K562 (cell line): ENCODE measurements at regions not wholly inside any gene's neighbourhood (a gene's known extent, or its start where the extent isn't known, plus 50 kb on each side); places are given as distances from the start of the nearest gene placed in this dataset.

ENCODE experiments used
- ATAC-seq: fragments of 200-7000 bp; cut with Tn5 transposase; 3 replicates; pipeline ENCODE4 v1.9.1; 2020; ENCODE audit warnings: moderate library complexity
- BruUV-seq: library from RNA; stranded (reverse); fragments of 400-500 nt; replicated peaks from 2 replicates; lab custom pipeline; 2021; lab: Mats Ljungman, UMichigan
- CTCF ChIA-PET: fragments of 300-600 bp; formaldehyde crosslinking; extraction: SDS; loops from one replicate; lab custom pipeline; 2021; ENCODE audit warnings: low intra/inter-chr PET ratio; lab: Yijun Ruan, JAX
- POLR2A ChIA-PET: fragments of 300-600, 350-650 bp; sonication (Branson Sonifier 250); formaldehyde crosslinking; extraction: SDS; loops from one replicate; lab custom pipeline; 2021; ENCODE audit warnings: antibody characterized with exemption, inconsistent platforms; lab: Yijun Ruan, JAX
- DNase-seq, 4 experiments: peaks; one replicate each; pipeline versions ENCODE4 v3.0.0 to v3.0.0-alpha.2; 2011 to 2018; ENCODE audit warnings: low spot score in 3 of 4, mixed read lengths in 3 of 4; ENCODE audit errors: extremely low read depth in 1 of 4
- FAIRE-seq: peaks from 2 replicates; lab custom pipeline; 2011; peaks lifted over from hg19 to GRCh38; lab: Jason Lieb, UNC
- H2AFZ ChIP-seq: 2 replicates; pipeline ENCODE4 v1.6.0; 2011; ENCODE audit warnings: low read depth, low read length, control low read depth, inconsistent platforms
- H3K27ac ChIP-seq: fragments of 200-600 bp; 3 replicates; pipeline ENCODE4 v1.8.0; 2011; ENCODE audit warnings: low read depth, mild to moderate bottlenecking, control low read depth, inconsistent platforms, low read length, moderate library complexity, mixed read lengths; ENCODE audit errors: extremely low read depth
- H3K27me3 ChIP-seq, 2 experiments: fragments of 300-600 bp in 1 of 2; 2 replicates in 1 of 2; 3 replicates in 1 of 2; pipeline versions ENCODE4 v1.6.0 to v1.8.0; 2011; ENCODE audit warnings: inconsistent platforms in 2 of 2, low read length in 2 of 2, mild to moderate bottlenecking in 1 of 2, mixed read lengths in 1 of 2, moderate library complexity in 1 of 2; ENCODE audit not compliant: control insufficient read depth in 2 of 2, insufficient read depth in 2 of 2
- H3K36me3 ChIP-seq: fragments of 300-600 bp; 3 replicates; pipeline ENCODE4 v1.8.0; 2011; ENCODE audit warnings: mild to moderate bottlenecking, low read length, inconsistent platforms; ENCODE audit not compliant: control insufficient read depth, insufficient read depth
- H3K4me1 ChIP-seq, 2 experiments: fragments of 200-600 bp in 1 of 2; replicated peaks in 1 of 2; 2 replicates in 1 of 2; 3 replicates in 1 of 2; pipeline versions ENCODE4 v1.5.1 to v1.8.0; 2011; ENCODE audit warnings: inconsistent platforms in 2 of 2, low read length in 2 of 2, mild to moderate bottlenecking in 1 of 2, mixed read lengths in 1 of 2, moderate library complexity in 1 of 2; ENCODE audit not compliant: control insufficient read depth in 2 of 2, insufficient read depth in 2 of 2
- H3K4me2 ChIP-seq: 2 replicates; pipeline ENCODE4 v1.6.1; 2011; ENCODE audit warnings: low read length, control low read depth, inconsistent platforms, mixed read lengths; ENCODE audit not compliant: insufficient read depth
- H3K4me3 ChIP-seq: fragments of 200-600 bp; sonication (generic), shearing (Covaris generic); 2 replicates; pipeline ENCODE4 v1.5.1; 2016; ENCODE audit warnings: control low read depth, inconsistent platforms
- H3K79me2 ChIP-seq: fragments of 200-600 bp; 3 replicates; pipeline ENCODE4 v1.8.0; 2011; ENCODE audit warnings: low read length, inconsistent platforms; ENCODE audit not compliant: control insufficient read depth, insufficient read depth
- H3K9ac ChIP-seq, 2 experiments: 2 replicates each; pipeline versions ENCODE4 v1.6.0 to v1.6.1; 2011; ENCODE audit warnings: low read depth in 2 of 2, low read length in 2 of 2, control low read depth in 1 of 2, inconsistent platforms in 1 of 2, mild to moderate bottlenecking in 1 of 2, mixed read lengths in 1 of 2; ENCODE audit not compliant: insufficient read depth in 1 of 2
- H3K9me1 ChIP-seq: one replicate; pipeline ENCODE4 v1.6.0; 2011; ENCODE audit warnings: inconsistent platforms, mild to moderate bottlenecking, low read length, moderate library complexity; ENCODE audit not compliant: control insufficient read depth, insufficient read depth
- H3K9me3 ChIP-seq: replicated peaks from 2 replicates; pipeline ENCODE4 v1.5.1; 2011; ENCODE audit warnings: low read depth, low read length, inconsistent platforms; ENCODE audit not compliant: control insufficient read depth, insufficient read depth
- H4K20me1 ChIP-seq: replicated peaks from 2 replicates; pipeline ENCODE4 v1.6.1; 2011; ENCODE audit warnings: low read length, inconsistent platforms, mixed read lengths; ENCODE audit not compliant: control insufficient read depth, insufficient read depth
- DLX4 ChIP-seq: fragments of 250-450 bp; sonication (Bioruptor Pico); IDR thresholded peaks from 2 replicates; pipeline ENCODE4 v1.6.1; 2021; ENCODE audit warnings: mild to moderate bottlenecking
- FIP1L1 ChIP-seq: fragments of 200-400 bp; formaldehyde crosslinking; IDR thresholded peaks from 2 replicates; pipeline ENCODE4 v1.6.1; 2018; ENCODE audit warnings: mild to moderate bottlenecking, low read depth, low read length; ENCODE audit not compliant: poor library complexity, severe bottlenecking
- FOXJ2 ChIP-seq: fragments of 200-800 bp; sonication (Bioruptor generic); IDR thresholded peaks from 2 replicates; pipeline ENCODE4 v1.6.1; 2016; ENCODE audit warnings: missing genetic modification characterization, missing compliant biosample characterization
- MAFF ChIP-seq: IDR thresholded peaks from 2 replicates; pipeline ENCODE4 v1.6.1; 2012; ENCODE audit warnings: low read length, improper control_type of control experiment
- MECOM ChIP-seq: fragments of 250-450 bp; sonication (Bioruptor Pico); IDR thresholded peaks from 2 replicates; pipeline ENCODE4 v1.8.0; 2022; ENCODE audit warnings: inconsistent platforms
- MXD1 ChIP-seq: fragments of 250-450 bp; sonication (Bioruptor Pico); IDR thresholded peaks from 2 replicates; pipeline ENCODE4 v1.8.0; 2021; ENCODE audit warnings: borderline replicate concordance, mild to moderate bottlenecking, moderate library complexity; ENCODE audit not compliant: poor library complexity, severe bottlenecking
- NCOA1 ChIP-seq: fragments of 450-650 bp; IDR thresholded peaks from 2 replicates; pipeline ENCODE4 v1.6.1; 2016; ENCODE audit warnings: low read depth
- RBBP5 ChIP-seq: fragments of 200-600 bp; sonication (generic); IDR thresholded peaks from 2 replicates; pipeline ENCODE4 v1.6.1; 2012; ENCODE audit warnings: borderline replicate concordance, mild to moderate bottlenecking, low read length, control low read depth, inconsistent platforms; ENCODE audit not compliant: insufficient read depth, poor library complexity, severe bottlenecking
- SP2 ChIP-seq: IDR thresholded peaks from 2 replicates; pipeline ENCODE4 v1.6.1; 2011; ENCODE audit warnings: mild to moderate bottlenecking, low read depth, low read length, moderate library complexity; ENCODE audit not compliant: poor library complexity, severe bottlenecking; ENCODE audit errors: extremely low read depth
- TOE1 ChIP-seq, 2 experiments: fragments of 450-650 bp in 1 of 2; sonication (generic) in 1 of 2; formaldehyde crosslinking in 1 of 2; IDR thresholded peaks; 2 replicates each; pipeline versions ENCODE4 v1.7.1 to v1.8.0; 2016 to 2022; ENCODE audit warnings: borderline replicate concordance in 2 of 2, mild to moderate bottlenecking in 2 of 2, antibody characterized with exemption in 1 of 2, inconsistent platforms in 1 of 2, low read depth in 1 of 2, missing genetic modification reagents in 1 of 2, moderate library complexity in 1 of 2
- ZNF165 ChIP-seq: fragments of 250-450 bp; sonication (Bioruptor Pico); IDR thresholded peaks from 2 replicates; pipeline ENCODE4 v1.4.0; 2020; ENCODE audit warnings: borderline replicate concordance
- ZNF174 ChIP-seq: fragments of 250-450 bp; sonication (Bioruptor Pico); IDR thresholded peaks from 2 replicates; pipeline ENCODE4 v1.4.0; 2020; ENCODE audit warnings: mild to moderate bottlenecking
- ZNF589 ChIP-seq: fragments of 200-800 bp; sonication (Bioruptor generic); IDR thresholded peaks from 2 replicates; pipeline ENCODE4 v1.6.1; 2016; ENCODE audit warnings: low read depth, missing genetic modification characterization, missing compliant biosample characterization
- WGBS: fragments of 100-300 bp; shearing (Covaris generic); methylation state at CpG from one replicate; pipeline ENCODE4 v1.1.6; 2016; ENCODE audit warnings: low coverage, mixed read lengths; ENCODE audit not compliant: insufficient coverage; ENCODE audit errors: missing lambda C conversion rate; 5-methylcytosine and 5-hydroxymethylcytosine counted together
- in situ Hi-C: fragments of 300-500 bp; cut with MboI; formaldehyde crosslinking; loops from 4 replicates; pipeline ENCODE4 v1.15.0; 2018; ENCODE audit warnings: inconsistent platforms, mixed read lengths
- intact Hi-C: fragments of 100-400 bp; cut with micrococcal nuclease; formaldehyde crosslinking; loops from 2 replicates; pipeline ENCODE4 v1.14.2; 2022

- Histone ChIP-seq H3K4me1 (no peaks in the 10 kb centered on the region), H4K20me1 (no peaks in the 10 kb centered on the region), H3K27ac (no peak overlapping the region), H3K4me2 (no peak overlapping the region), H2AFZ (no peak overlapping the region), H3K9me3 (no peaks in the 10 kb centered on the region), H3K9me1 (no peaks in the 10 kb centered on the region), H3K36me3 (no peaks in the 10 kb centered on the region), H3K4me3 (no peak overlapping the region), H3K27me3 (no peaks in the 10 kb centered on the region), H3K79me2 (no peaks in the 10 kb centered on the region), H3K9ac (no peak overlapping the region)
- ATAC-seq (no peak), FAIRE-seq (no peak), DNase-seq (no peak)
- BruUV-seq, result no TSS peak
- in situ Hi-C loops (no loop called here), intact Hi-C loops (no loop called here)
- 0% methylated on average over 4 of the region's 4 CpGs for WGBS
- ChIA-PET CTCF (no interaction called here), POLR2A (no interaction called here)
- no peak for TF ChIP-seq ZNF174 (CRISPR knock-in tag)
- no peak for TF ChIP-seq MAFF
- no peak for TF ChIP-seq FIP1L1
- TF ChIP-seq ZNF589 (CRISPR knock-in tag), result no peak
- TF ChIP-seq NCOA1, result no peak
- TF ChIP-seq RBBP5, result no peak
- TF ChIP-seq MECOM (CRISPR knock-in tag), result no peak
- no peak for TF ChIP-seq FOXJ2 (tag)
- TF ChIP-seq MXD1 (CRISPR knock-in tag), result no peak
- TF ChIP-seq TOE1 (IDR thresholded peaks at IDR 0.05; ENCODE audit: borderline replicate concordance), result no peak
- TF ChIP-seq TOE1 (CRISPR knock-in tag; IDR thresholded peaks at IDR 0.05; ENCODE audit: borderline replicate concordance, low read depth), result no peak
- no peak for TF ChIP-seq DLX4
- TF ChIP-seq SP2, result no peak
- no peak for TF ChIP-seq ZNF165 (CRISPR knock-in tag)
Measured at GRCh38 chr3:145116769-145117168, 1044.2 kb downstream of the PLOD2 start.
